Astrocyte of the spinal cord (primary cell): ENCODE measurements at regions not wholly inside any gene's neighbourhood (a gene's known extent, or its start where the extent isn't known, plus 50 kb on each side); places are given as distances from the start of the nearest gene placed in this dataset.

Experiments used
- DNase-seq: peaks from one replicate; pipeline ENCODE4 v3.0.0; 2011; ENCODE audit warnings: low read depth, low spot score
- H3K4me3 ChIP-seq: 2 replicates; pipeline ENCODE4 v1.5.1; 2011; ENCODE audit warnings: low read depth, mild to moderate bottlenecking, low read length, moderate library complexity
- in situ Hi-C: cut with HindIII; loops from 2 replicates; pipeline ENCODE4 v1.10.0; 2017; ENCODE audit warnings: low sequenced_read_pairs
- TF ChIP-seq, protein P1 (sequence below): IDR thresholded peaks from 2 replicates; pipeline ENCODE4 v1.5.1; 2012; ENCODE audit warnings: low read depth, mild to moderate bottlenecking, low read length, inconsistent platforms

DNA sequence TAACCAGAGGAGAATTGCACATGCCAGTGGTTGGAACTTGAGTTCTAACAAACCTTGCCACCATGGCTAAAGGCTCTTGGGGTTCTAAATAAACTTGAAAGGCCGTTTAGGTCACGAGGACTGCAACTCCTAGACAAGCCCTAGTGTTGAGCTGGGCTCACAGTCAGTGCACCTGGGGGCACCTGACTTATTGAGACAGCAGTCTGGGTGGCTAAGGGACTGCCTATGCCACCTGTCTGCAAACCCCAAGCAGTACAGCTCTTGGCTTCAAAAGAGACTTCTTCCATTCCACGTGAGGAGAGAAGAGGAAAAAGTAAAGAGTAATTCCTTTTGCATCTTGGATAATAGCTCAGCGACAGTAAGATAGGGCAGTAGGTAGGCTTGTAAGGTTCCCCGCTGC is 765.6 kb upstream of the FOXG1 start:
- in situ Hi-C loops: no loop called here
- no peak overlapping the region for H3K4me3 ChIP-seq
- TF ChIP-seq, protein P1, sequence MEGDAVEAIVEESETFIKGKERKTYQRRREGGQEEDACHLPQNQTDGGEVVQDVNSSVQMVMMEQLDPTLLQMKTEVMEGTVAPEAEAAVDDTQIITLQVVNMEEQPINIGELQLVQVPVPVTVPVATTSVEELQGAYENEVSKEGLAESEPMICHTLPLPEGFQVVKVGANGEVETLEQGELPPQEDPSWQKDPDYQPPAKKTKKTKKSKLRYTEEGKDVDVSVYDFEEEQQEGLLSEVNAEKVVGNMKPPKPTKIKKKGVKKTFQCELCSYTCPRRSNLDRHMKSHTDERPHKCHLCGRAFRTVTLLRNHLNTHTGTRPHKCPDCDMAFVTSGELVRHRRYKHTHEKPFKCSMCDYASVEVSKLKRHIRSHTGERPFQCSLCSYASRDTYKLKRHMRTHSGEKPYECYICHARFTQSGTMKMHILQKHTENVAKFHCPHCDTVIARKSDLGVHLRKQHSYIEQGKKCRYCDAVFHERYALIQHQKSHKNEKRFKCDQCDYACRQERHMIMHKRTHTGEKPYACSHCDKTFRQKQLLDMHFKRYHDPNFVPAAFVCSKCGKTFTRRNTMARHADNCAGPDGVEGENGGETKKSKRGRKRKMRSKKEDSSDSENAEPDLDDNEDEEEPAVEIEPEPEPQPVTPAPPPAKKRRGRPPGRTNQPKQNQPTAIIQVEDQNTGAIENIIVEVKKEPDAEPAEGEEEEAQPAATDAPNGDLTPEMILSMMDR: no peak
- DNase-seq: no peak

DNA sequence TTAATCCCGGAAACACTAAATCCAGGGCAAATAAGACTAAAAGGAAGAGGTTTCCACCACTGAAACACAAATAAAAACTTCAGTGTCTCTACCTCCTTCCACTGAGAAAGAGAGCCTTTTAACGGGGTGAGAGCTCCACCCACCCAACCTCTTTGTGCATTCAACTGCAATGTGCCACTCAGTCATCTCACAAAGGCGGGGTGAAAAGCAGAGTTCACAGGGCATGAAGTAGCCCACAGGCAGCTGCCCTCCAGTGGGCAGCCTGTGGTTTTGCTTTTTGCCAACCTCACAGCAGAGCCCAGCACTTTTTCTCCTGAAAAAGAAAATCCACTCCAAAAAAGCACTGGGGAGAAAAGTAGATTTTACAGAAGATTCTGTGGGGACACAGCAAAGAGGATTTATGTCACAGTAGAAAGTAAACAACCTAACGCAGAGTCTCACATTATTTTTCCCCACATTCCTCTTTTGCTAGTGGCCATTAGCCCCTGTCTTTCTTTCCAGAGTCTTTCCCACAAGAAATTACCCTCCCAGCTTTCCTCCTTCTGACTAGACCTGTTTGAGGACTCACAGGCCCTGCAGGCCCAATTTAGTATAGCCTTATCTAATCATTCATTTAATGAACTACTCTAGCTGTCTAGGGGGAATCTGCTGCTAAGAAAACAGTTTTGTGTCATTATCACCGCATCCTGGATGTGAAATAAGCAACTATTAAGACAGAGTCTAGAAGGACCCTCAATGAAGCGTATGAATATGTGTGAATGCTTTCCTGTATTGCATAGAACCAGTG is 753.8 kb upstream of the FOXG1 start:
- in situ Hi-C loops: no loop called here
- H3K4me3 ChIP-seq: no peak overlapping the region
- DNase-seq: no peak
- TF ChIP-seq, protein P1: no peak

DNA sequence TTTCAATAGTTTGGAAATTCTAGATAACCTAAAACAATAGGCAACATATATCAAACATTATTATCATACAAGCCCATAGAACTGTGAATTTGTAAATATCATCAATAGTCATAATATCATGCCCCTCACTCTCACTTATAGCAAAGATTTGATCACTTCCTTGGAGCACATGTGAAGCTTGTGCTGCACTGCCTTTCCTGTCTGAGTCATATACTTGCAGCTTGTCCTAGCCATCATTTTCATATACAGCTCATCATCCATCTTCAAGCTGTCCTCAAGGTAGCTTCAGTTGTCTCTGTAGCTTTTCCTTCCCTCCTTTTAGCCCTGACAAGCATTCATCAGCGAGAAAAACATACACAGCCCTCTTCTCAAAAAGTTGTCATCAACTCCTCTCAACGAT is 746.5 kb upstream of the FOXG1 start:
- TF ChIP-seq, protein P1: no peak
- H3K4me3 ChIP-seq: no peak overlapping the region
- DNase-seq: no peak
- in situ Hi-C loops: no loop called here

DNA sequence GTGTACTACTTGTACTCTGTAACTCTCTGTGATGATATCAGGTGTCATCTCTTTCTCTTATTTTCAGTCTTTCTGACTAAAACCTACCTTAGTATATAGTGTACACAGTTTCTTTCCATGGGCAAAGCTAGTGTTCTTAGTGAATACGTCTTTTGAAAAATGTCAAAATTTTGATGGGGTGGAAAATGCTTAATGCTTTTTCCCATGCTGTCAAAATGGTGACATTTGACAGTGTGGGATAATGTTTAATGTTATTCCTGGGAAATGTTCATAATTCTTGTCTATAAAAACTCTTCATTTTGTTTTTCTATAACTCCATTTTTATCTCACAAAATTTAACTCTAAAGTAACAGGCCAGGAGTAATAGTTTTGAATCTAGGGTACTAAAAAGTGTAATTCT is 742.7 kb upstream of the FOXG1 start:
- in situ Hi-C loops: no loop called here
- DNase-seq: no peak
- TF ChIP-seq, protein P1: no peak

DNA sequence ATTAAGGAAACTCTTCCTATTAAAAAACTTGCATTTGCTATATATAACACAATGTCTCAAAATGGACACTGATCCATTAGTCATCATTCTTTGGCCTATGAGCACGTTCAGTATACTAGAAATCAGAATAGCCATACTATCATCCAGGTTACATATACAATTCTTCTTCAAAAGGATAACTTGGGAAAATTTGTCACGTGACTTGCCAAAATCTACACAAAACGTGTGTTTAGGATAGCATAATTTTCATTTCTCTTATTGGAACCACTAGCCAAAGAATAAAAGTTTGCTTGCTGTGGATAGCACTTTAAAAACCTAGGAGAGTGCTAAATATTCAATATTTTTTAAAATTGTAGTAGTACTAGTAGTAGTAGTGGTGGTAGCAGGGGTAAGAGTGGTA is 714.3 kb upstream of the FOXG1 start:
- no peak overlapping the region for H3K4me3 ChIP-seq
- DNase-seq: no peak
- in situ Hi-C loops: no loop called here
- TF ChIP-seq, protein P1: no peak

More for the DNA sequence above, 742.7 kb upstream of the FOXG1 start:
- H3K4me3 ChIP-seq: no peak overlapping the region

DNA sequence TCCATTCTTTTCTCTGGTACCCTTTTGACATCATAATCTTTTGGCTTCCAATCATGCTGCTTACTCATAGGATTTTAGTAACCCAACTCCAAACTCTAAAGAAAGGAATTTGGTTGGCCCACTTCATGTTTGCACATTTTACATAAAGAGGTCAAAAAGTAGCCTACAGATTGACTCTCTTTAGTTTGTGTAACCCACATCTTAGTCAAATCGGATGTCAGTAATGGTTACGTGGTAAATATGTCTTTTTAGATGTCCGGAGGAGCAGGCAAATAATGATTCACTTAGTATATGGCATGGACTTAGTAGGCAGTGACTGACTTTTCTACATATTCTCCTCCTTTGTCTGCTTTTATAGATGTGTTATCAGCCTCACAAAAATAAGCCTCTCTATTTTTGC is 711.6 kb upstream of the FOXG1 start:
- no peak overlapping the region for H3K4me3 ChIP-seq
- TF ChIP-seq, protein P1: no peak
- in situ Hi-C loops: no loop called here
- no peak for DNase-seq
